ENCODE measurements at regions not wholly inside any gene's neighbourhood (a gene's known extent, or its start where the extent isn't known, plus 50 kb on each side); places are given as distances from the start of the nearest gene placed in this dataset.

DNA sequence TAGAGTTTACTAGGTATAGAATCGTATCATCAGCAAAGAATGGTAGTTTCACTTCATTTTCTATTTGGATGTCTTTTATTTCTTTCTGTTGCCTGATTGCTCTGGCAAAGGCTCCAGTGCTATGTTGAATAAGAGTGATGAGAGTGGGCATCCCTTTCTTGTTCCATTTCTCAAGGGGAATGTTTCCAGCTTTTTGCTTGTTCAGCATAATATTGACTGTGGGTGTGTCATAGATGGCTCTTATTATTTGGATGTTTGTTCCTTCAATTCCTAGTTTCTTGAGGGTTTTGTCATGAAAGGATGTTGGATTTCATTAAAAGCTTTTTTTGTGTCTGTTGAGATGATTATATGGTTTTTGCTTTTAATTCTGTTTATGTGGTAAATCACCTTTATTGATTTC, 1114.5 kb downstream of the RAPGEF2 start:
- DNase-seq (ENCODE audit: low read depth), result no peak

DNA sequence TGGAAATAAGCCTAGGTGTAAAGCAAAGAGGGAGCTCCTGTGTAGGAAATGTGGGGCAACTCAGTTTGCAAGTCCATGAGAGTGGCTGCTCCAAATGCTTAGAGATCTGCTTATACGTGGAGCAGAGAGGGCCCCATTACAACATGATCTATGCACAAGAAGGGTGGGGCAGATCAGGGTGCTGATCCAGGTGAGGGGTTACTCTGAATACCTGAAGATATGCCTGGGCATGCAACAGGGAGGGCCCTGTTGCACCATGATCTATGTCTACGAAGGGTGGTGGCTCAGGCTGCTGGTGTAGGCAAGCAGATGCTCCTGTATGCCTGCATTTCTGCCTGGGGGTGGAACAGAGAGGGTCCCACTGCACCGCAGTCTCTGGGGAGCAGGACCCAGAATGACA, 1121.2 kb downstream of the RAPGEF2 start:
- no peak for DNase-seq (ENCODE audit: low read depth)

DNA sequence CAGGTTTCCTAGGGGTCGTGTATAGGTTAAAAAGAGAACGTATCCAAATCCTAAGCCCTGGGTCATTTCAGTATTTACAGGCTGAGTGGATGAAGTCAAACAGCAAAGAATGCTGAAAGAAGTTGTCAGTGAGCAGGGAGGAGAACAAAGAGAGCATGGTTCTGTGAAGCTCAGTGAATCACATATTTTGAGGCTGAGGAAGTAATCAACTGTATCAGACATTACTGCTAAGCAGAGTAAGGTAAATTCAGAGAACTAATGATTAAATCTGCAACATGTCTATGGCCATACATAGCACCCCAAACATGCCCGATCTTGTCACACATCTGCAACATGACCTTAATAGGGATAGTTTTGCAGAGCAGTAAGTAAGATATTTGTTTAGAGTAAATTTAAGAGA, 1130.3 kb downstream of the RAPGEF2 start:
- DNase-seq (ENCODE audit: low read depth), result peak; percentile 8

DNA sequence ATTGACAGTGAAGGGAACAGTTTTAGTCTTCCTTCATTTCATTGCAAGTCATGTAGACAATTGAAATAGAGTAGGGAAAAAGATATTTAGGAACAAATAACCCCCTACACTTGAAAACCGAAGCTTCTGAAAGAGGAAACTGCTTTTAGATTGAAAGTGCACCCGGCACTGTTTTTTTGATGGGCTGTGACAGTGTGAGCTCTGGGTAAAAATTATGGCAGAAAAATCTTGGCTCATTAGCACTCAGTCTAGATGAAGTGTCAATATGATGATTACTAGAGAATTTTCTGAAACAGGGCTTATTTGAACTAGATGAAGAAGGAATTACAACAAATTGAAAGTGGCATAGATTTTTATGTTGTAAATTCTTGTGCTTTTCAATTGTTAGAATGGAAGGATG, 1132.4 kb downstream of the RAPGEF2 start:
- no peak for DNase-seq (ENCODE audit: low read depth)

DNA sequence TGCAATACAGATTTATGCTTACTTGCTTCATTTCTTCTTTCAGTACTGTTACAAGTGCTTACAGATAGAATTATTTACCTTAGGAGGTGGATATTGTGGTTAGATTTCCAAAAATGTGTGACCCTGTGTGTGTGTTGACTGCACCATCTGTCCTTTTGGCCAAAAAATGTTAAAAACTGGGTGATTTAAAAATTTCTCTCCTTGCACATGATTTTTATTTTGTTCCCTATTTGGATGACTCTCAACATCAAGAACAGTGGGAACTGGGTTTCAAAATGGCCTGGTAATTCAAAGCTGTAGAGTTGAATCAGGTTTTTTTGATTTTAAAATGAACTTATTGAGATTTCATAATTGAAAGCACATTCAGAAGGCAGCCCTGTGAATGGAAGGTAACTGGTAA, 1132.9 kb downstream of the RAPGEF2 start:
- DNase-seq (ENCODE audit: low read depth), result no peak

DNA sequence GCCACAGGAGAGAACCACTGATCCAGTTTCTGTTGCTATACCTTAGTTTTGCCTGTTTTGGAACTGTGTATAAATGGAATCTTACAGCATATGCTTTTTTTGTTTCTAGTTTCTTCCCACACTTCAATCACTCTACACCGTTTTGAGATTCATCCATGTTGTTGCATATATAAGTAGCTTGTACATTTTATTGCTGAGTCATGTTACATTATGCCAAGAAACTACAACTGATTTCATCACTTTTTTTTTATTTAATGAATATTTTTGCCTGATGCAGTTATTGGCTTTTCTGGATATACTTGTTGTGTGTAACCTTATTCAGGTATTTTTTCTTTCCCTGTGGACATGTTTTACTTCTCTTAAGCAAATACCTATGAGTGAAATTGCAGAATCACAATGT, 1135.9 kb downstream of the RAPGEF2 start:
- peak; percentile 35 for DNase-seq (ENCODE audit: low read depth)

DNA sequence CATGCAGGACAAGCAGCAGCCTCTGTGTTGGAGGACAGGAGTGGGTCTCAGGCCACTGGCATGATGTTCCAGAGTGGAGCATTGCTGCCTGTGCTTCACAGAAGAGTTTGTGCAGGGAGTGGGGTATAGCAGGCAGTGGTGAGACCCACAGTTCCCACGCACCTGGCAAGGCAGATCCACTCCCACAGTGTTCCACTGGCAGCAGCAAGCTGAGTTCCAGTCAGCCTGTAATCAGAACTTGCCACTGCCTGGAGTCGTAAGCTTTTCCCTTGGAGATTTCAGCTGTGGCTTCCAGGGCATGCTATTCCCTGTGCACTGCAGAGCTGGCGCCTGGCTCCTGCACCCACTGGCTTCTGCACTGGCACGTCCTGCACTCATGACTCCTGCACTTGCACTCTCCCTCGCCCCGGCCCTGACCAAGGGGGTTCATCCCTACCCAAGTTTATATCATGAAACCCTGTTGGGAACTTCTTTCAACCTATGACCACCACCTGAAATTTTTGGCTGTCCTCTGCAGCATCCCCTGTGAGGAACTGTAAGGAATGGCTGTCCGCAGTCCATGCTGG, 1144.3 kb downstream of the RAPGEF2 start:
- no peak for DNase-seq (ENCODE audit: low read depth)

DNA sequence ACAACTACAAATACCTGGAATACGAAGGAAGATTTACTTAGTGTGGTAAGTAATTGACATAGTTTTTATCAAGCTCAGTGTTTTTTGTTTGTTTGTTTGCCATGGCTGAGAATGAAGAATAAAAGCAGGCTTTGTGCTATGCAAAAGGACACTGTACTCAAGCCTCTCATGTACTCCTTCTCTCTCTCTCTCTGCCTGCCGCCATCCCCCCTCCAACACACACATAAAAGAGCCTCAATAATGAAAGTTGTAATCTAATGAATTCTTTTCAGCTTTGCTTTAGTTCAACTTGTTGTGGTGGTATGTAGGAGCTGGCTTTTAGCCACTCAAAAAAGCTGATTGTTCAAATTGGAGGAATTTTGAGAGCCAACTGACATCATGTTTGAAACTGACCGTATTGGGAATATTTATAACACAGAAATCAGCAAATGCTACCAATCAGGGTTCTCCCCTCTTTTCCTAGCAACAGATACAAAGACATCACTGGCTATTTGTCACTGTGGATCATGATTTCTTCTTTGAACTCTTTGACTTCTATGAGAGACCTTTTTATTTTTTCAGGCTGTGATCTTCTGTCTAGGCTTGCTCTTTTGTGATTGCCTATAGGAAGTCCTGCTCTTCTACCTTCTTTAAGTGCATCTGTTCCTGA, 1148.8 kb downstream of the RAPGEF2 start:
- no peak for DNase-seq (ENCODE audit: low read depth)

DNA sequence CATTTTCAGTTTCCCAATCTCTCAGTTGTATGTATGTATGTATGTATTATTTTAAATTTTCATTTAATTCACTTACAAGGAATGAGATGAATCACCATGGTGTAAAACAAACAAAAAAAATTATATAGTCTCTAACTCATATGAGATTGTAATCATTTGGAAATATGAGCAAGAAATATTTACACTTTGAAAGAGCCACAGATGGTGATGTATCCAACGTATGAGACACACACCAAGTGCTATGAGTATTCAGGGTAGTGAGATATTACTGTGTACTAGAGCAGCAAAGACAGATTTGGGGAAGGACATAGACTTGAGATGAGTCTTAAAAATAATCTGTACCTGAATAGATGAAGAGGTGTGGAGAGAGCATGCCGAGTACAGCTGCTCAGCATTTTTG, 1154.4 kb downstream of the RAPGEF2 start:
- peak; percentile 35 for DNase-seq (ENCODE audit: low read depth)

DNA sequence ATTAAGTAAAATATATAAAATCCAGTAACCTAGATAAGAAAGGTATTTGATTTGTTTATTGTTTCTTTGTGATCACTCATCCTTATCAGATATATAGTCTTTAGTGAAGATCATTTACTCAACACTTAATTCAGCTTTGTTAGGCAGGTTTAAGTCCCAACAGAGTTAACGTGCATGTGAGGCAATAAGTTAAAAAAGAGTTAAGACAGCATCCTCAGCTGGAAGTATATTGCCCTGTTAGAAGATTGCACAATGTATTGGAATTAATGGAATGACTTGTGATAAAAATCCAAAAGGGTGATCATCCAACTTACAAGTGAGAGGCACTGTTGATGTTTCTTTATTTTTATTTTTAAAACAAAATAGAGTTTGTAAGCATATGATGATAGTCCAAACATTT, 1162.1 kb downstream of the RAPGEF2 start:
- no peak for DNase-seq (ENCODE audit: low read depth)

DNA sequence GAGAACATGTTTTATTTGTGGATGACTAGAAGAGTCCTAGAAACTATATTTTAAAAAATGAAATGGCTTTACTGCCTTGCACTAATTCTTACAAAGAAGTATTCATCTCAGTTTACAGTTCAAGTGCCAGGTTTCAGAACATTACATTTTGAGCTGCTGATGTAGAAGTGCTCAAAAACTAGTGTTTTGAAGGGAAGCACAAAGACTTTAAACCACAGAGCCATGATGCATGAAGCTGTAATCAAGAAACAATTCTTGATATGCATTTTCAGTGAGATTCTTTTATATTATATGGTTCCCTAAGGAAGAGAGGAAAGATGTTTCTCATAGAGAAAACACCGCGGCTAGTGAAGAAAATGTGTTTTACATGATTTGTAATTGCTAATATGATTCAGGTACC, 1163.0 kb downstream of the RAPGEF2 start:
- DNase-seq (ENCODE audit: low read depth), result peak; percentile 8

DNA sequence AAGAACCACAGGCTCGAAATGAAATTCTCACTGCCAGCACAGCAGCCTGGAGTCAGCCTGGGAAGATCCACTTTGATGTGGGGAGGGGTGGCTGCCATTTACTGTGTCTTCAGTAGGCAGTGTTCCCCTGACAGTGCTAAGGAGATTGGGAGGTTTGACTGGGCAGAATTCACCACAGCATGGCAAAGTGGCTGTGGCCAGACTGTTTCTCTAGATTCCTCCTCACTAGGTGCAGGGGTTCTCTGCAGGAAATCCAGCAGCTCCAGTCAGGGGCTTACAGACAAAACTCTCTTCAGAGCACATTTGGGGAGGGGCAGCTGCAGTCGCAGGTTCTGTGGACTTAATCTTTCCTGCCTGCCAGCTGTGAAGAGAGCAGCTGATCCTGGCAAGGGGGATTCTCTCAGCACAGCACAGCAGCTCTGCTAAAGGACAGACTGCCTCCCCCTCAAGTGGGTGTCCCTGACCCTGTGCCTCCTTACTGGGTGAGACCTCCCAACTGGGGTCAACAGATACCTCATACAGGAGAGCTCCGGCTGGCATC, 1174.0 kb downstream of the RAPGEF2 start:
- DNase-seq (ENCODE audit: low read depth), result no peak

DNA sequence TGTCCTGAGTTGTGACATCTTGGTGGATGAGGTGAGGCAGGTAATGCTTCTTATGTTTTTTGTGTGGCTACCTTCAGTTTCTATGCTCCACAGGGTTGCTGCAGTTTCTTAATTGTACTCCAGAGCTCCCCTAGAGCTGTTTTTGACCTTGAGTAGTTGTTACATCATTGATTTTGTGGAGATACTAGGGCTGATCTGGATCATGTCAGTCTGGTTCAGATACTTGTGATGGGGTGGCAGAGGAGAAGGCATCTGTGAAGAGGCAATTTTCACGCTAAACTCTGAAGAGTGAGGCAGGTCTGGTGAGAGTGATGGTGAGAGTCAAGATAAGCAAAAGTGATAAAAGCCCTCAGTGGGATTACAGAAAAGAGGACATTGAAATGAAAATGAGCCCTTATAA, 1180.2 kb downstream of the RAPGEF2 start:
- DNase-seq (ENCODE audit: low read depth), result no peak

DNA sequence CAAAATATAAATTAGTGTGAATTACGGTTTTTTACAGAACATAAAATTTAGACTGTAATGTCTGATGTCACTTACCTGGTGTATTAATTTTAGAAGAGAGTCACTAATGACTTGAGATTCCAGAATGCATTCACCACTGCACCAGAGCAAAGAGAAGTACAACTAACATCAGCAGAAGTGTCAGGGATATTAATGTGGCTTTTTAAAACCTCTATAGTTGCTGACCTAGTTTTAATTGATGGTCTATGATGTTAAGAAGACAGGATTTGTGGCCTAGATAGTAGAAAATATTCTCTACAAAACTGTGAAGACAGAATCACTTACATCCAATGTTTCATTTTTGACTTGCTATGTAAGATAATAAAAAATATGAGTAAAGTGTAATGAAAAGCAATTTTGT, 1181.6 kb downstream of the RAPGEF2 start:
- no peak for DNase-seq (ENCODE audit: low read depth)

DNA sequence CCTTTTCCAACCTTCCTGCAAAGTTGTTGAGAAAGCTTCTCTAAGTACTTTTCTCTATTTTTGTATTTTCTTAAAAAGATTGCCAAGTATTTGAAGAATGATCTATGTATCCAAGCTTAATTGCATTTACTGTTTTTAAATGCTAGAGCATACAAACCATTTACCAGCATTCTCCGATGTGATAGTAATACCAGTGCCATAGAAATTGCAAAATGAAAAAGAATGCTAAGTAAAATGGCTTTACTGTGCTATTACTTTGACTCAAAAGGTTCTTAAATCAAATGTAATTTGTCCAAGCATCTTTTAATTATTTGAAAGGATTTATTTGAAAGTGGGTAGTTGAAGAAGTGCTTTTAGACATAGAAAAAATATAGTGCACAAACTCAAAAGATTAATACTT, 1183.2 kb downstream of the RAPGEF2 start:
- no peak for DNase-seq (ENCODE audit: low read depth)

DNA sequence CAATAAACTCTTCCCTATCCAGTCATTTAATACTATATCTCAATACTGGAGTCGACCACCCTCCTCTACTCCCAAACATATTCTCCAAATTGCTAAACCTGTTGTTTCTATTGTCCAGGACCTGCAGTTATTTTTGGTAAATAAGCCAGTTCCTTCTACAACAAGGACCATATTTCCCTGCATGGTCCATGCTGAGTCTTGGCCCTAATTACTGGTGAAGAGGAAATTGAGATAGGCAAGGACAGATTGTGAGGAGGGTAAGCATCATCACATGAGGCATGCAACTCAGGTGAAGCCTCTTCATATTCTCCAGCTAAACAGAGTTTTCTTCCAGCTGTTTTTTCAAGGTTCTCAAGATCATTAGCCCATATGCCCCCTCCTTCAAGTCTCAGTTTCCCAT, 1193.6 kb downstream of the RAPGEF2 start:
- no peak for DNase-seq (ENCODE audit: low read depth)

DNA sequence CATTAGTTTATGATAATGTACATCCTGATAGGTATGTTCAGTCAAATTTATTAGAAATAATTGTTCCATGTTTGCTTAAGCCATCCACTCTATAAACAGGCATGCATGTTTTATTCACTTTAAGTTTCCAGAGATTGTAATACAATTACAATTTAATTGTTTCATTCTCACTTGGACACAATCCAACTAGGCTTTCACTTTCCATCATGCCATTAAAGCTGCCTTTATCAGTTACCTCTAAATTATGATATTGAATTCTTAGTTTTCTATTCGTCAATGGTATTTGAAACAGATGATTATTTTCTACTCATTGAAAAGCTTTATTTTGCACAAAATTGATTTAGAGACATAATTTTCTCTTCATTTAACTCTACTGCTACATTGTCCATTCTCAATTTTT, 1196.3 kb downstream of the RAPGEF2 start:
- no peak for DNase-seq (ENCODE audit: low read depth)

DNA sequence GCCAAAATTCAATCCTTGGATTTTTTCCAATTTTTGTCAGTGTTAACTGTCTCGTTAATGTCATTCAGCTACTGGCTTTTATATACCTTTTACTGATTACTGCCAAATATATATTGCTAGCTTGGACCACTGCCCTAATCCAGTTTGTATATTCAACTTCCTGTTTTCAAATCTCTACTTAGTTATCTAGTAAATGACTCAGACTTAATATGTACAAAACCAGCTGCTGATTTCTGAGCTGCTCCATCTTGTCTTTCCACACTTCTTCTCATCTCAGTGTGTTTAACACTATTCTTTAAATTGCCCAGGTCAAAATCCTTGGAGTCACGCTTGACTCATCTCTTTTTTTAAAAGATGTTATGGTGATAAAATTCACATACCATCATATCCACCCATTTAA, 1196.7 kb downstream of the RAPGEF2 start:
- peak; percentile 28 for DNase-seq (ENCODE audit: low read depth)

DNA sequence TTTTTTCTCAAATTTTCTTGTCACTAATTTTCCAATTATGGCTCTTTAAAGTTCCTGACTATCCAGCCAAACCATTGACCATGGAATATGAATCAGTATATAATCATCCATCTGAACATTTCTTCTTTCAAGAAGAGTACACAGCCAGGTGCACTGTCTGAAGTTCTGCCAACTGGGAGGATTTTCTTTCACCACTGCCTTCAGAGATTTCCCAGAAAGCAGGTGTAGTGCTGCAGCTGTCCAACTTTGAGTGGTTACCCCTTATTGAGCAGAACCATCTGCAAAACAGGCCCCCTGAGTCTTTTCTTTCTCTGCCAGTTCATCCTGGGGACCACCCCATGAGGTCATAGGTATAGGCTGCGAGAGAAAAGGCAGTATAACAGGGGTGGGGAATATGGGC, 1213.2 kb downstream of the RAPGEF2 start:
- DNase-seq (ENCODE audit: low read depth), result no peak

DNA sequence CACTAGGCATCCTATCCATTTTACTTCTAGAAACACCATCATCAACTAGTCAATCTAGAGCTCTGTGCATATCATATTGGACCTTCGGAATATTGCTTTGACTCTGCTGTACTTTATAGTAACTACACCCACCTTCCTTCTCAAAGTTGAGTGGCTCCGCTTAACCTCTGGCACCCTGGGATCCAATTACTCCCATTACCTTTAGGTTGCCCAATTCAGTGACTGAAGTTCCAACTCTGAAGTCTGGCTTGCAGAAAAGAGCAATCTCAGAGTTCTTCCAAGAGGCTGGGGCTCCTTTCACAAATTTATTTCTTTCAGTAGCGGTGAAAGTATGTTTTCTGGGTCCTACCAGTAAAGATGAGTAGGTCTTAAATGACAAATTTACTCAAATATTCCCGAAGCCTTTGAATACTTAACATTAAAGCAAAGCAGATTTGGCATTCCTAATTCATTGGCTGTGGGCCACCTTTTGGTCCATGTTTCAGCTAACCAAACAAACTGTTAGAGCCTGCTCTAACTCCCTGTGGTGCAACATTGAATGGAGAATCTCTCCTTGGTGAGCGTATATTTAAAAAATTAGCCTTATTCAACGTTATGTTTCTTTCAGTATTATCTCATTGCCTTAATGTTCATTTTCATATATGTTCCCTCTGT, 1215.8 kb downstream of the RAPGEF2 start:
- no peak for DNase-seq (ENCODE audit: low read depth)

DNA sequence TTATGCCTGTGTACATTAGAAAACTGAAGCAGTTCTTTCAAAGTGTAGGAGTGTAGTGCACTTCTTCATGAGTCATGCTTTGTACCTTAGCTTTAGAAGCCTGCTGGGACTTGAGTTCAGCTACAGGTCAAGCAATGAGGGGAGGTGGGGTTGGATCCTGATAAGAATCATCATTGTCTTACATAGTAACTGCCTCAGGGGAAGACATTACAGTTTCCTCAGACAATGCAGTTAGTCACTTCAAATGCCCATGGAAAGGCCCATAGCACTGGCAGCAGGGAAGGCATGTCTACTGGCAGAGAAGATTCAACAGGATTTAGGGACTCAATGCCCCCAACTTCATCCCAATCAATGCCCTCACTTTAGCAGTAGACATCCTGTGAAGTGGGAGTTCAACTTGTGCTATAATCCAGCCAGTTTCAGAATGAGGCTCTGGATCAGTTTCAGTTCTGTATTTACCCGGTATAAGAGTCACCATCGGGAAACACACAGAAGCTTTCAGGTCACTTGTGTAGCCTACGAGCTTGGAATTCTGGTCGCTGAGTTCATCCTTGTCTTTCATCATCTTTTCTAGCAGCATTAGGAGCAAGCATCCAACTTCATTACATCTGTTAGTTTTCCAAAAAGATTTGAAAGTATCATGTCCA, 1216.5 kb downstream of the RAPGEF2 start:
- DNase-seq (ENCODE audit: low read depth), result peak; percentile 71

DNA sequence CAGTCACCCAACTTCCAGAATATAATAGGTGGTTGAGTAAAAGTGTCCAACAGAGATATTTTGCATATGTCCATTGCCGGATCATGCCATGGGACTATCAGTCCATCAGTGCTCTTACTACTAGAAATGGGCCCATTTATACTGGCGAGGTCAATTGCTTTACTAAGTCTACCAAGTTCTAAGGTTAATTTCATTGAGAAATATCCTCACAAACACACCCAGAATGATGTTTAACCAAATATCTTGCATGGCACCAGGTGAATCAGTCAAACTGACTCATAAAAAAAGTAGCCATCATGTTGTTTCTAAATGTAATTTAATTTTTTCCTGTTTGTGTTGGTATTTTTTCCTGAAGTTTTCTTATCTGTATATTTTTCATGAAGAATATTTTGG, 1217.0 kb downstream of the RAPGEF2 start:
- peak; percentile 12 for DNase-seq (ENCODE audit: low read depth)

DNA sequence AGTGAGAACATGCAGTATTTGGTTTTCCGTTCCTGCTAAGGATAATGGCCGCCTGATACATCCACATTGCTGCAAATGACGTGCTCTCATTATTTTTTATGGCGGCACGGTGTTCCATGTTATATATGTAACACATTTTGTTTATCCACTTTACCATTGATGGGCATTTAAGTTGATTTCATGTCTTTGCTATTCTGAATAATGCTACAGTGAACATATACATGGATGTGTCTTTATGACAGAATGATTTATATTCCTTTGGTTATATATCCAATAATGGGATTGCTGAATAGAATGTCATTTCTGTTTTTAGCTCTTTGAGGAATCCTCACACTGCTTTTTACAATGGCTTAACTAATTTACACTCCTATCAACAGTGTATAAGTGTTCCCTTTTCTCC, 1223.2 kb downstream of the RAPGEF2 start:
- no peak for DNase-seq (ENCODE audit: low read depth)

Measured in ELR (cell line).